ENCODE measurements at regions not wholly inside any gene's neighbourhood (a gene's known extent, or its start where the extent isn't known, plus 50 kb on each side); places are given as distances from the start of the nearest gene placed in this dataset.
A peak's percentile ranks its signal among the peaks of the same experiment; 100 is the strongest.

DNA sequence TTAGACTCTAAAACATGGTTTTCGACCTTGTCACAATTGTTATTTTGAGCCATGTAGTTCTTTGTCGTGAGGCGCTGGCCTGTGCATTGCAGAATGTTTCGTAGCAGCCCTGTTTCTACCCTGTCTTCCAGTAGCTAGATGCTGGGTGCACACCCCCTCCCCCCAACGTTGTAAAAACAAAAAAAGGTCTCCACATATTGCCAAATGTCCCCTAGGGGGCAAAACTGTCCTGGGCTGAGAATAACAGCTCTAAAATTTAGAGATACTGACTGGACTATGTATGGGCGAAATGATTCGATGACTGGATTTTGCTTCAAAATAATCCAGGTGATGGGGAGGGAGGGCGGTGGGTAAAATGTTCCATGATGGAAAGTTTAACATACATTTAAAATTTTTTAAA, 126.1 kb upstream of the FUT8 start:
- no peak for DNase-seq

DNA sequence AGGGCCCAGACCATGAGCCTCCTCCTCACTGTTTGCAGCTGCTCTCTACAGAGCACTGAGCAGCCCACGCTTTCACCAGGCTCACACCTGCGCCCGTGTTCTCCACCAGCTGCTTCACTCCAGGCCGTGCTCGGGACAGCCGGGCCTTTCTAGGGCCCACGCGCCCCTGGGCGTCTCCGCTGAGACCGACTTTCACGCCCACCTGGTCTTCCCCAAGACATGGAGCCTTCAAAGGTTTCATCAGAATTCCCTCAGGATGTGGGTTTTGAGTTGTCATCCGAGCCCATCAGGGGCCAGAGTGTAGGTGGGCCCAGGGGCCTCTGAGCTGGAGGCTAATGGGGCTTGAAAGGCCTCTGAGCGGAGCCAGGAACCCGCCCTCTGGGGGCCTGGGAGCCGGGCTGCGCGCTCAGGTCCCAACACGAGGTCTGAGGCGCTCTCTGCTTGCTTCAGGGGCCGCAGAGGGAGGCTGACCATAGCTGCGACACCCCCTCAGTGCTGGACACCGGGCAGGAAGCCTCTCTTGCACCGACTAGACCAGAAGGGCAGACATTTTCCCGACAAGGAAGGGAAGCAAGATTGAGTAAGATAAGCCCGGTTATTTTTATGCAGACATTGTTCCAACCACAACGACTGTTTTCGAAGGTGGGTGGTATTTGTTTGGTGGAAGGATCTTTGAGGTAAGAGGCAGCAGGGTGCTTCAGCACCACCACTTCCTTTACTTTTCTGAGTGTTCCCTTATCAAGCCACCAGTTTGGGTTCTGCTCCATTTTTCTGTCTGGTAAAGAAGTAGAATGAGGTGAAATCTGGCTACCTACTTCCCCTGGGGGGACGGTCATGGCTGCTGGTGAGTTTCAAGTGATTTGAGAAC, 125.0 kb upstream of the FUT8 start:
- DNase-seq = no peak

- DNase-seq = peak; percentile 59
Observed at GRCh38 chr14:65290830-65291229, 121.7 kb upstream of the FUT8 start.

- no peak for DNase-seq
Observed at GRCh38 chr14:65291531-65291930, 121.0 kb upstream of the FUT8 start.

- no peak for DNase-seq
Observed at GRCh38 chr14:65294816-65295215, 117.7 kb upstream of the FUT8 start.

DNA sequence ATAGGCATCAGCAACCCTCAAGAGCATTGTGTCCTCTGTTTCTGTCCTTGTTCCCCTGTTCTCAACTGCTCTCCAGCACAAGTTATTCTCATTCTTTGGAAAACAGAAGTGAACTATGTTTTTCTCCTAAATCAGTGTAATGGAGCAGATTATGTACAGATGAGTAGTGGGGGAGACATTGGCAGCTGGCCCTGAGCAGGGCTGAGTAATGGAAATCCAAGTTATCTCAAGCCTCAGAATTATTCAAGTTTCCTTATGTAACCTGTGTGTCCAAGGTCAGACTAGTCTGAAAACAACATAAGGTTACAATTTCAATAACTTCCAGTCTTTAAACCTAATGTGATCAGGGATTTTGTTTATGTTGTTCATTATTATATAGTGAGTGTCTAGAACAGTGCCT, 116.1 kb upstream of the FUT8 start:
- no peak for DNase-seq

GRCh38 chr14:65296876-65297275, 115.7 kb upstream of the FUT8 start:
- no peak for DNase-seq

GRCh38 chr14:65297744-65298143, 114.8 kb upstream of the FUT8 start:
- no peak for DNase-seq

DNA sequence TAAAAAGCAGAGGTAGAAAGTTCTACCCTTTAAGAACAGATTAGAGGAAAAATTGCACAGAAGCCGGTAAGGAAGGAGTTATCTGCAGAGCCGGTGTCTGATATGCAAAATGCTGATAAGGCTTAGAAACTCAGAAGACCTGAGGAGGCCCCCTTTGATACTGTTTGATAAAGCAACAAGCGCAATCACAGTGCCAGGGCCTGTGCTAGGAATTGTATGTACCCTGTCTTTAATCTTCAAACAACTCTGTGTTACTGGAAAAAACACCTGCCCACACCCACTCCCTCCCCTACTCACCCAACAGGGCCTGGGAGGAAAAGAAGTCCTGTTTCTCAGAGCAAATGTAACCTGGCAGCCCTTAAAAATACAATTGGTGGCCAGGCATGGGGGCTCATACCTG, 112.7 kb upstream of the FUT8 start:
- no peak for DNase-seq

GRCh38 chr14:65301862-65302539, 110.5 kb upstream of the FUT8 start:
- no peak for DNase-seq

- DNase-seq = no peak
Observed at GRCh38 chr14:65302571-65303189, 109.8 kb upstream of the FUT8 start.

DNA sequence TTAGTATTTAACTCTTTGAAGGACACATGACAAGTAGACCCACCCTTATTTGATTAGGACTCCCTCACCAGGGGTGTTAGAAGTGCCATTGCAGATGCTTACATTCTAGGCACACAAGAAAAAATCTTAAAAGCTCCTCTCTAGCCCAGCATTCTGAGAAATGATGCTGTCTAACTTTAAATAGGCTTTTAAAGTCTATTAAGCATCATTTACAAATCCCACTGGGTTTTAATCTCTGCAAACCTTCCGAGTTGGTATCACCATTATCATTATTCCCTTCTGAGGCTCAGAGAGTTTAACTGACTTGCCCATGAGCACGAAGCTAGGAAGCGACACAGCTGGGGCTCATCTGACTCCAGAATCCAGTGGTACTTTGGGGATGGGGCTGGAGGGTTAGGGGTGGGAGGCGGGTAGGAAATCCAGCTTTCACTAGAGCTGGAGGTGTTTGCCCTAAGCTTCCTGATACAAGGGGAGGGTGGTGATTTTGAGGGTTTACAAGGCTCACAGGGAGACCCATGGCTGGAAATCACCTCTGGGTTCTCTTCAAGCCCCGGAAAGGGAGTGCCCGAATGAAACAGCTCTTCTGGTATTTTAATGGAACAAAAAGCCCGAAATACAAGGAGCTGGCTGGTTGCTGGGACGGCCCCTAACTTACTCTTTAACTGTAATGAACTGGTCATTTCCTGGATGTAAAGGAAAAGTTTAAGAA, 109.2 kb upstream of the FUT8 start:
- no peak for DNase-seq

DNA sequence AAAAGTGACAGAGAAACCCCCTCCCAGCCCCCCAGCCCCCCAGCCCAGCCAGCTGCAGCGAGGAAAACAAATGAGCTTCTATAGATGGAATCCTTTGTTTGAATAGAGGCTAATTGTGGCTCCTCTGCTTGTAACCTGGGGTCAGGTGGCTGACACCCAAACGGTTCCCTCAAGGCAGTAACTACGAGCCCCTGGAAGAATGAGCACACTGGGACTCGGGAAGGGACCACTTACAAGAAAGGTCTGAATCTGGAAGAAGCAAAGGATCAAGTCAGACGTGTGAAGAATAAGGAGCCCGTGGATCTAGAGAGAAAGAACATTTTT, 108.7 kb upstream of the FUT8 start:
- no peak for DNase-seq

DNA sequence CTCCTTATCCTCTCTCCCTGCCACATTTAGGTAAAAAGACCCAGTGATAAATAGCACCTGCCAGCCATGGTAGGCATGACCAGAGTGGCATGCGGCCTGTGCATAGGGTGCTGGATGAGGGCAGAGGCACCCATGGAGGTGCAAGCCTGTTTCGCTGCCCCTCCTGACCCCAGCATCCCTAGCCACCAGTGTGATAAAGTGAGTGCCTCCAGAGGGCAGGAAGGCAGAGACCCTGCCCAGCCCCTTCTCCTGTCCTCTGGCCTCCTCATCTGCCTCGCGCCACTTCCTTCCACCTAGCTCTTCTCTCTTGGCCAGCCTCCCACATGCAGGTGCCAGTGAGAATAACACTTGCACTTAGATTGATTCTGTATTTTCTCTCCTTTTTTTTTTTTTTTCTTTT, 108.3 kb upstream of the FUT8 start:
- DNase-seq = no peak

GRCh38 chr14:65304963-65305362, 107.6 kb upstream of the FUT8 start:
- no peak for DNase-seq

GRCh38 chr14:65308536-65308935, 104.0 kb upstream of the FUT8 start:
- DNase-seq = no peak

GRCh38 chr14:65310568-65310967, 102.0 kb upstream of the FUT8 start:
- no peak for DNase-seq

DNA sequence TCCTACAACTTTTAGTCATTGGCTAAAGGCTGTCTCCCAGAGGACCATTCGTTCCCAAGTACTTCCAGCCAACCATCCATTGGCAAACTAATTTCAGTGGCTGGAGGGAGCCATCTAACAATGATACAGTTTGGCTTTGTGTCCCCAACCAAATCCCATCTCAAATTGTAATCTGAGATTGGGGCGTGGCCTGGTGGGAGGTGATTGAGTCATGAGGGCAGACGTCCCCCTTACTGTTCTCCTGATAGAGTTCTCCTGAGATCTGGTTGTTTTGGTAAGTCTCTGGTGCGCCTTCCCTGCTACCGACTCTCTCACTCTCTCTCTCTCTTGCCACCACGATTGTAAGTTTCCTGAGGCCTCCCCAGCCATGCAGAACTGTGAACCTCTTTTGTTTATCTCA, 99.7 kb upstream of the FUT8 start:
- DNase-seq = no peak

DNA sequence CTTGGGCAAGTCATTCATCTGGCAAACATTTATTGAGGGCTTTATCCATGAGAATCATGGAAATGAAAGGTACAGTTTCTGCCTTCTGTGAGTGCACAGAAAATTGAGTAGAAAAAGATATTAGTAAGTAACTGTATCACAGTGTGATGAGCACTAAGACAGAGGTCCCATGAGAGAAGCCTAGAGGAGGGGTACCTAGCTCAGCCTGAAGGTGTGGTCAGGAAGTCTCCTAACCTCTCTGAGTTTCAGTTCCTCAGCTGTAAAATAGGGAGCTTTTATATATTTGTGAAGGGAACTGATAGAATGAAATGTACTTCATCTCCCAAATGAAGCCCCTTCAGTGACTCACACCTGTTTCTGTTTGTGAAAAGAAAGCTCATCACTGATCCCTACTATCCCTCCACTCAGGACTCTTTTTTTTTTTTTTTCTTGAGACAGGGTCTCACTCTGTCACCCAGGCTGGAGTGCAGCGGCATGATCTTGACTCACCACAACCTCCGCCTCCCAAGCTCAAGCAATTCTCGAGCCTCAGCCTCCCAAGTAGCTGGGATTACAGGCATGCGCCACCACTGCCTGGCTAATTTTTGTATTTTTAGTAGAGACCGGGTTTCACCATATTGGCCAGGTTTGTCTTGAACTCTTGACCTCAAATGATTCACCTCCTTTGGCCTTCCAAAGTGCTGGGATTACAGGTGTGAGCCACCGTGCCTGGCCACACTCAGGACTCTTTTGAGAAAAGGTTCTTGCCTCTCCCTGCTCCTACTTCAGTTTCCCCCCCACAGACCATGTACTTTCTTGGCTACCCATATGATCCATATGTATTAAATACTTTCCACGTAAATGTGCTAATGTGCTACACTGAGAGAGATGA, 93.7 kb upstream of the FUT8 start:
- no peak for DNase-seq

DNA sequence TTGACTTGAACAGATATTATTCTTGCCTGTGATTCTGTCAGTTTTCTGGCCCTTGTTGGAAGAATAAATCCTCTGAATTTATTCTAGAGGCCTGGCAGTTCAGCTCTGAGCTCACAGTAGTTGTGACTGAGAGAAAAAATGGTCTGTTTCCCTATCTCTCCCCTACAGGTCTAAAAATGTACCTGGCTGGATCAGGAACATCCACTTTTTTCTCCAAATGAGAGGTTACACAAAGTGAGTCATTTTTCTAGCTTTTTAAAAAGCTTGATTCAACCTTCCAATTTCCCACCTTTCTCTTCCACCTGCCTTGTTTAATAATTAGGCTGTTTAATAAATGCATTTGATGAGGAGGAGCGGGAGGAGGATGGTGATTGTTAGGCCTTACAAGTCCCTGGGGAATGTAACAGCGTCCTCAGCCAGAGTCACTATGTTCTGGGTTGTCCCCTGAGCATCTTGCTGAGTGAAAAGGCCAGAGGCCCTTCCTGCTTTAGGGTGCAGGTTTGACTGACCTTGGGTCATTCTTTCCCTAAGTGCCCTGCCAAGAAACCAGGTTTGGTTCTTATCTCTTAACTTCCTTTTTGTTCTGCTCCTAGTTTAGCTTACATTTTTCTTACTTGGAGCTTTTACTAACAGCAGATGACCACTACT, 91.7 kb upstream of the FUT8 start:
- no peak for DNase-seq

GRCh38 chr14:65321370-65321875, 91.1 kb upstream of the FUT8 start:
- no peak for DNase-seq

DNA sequence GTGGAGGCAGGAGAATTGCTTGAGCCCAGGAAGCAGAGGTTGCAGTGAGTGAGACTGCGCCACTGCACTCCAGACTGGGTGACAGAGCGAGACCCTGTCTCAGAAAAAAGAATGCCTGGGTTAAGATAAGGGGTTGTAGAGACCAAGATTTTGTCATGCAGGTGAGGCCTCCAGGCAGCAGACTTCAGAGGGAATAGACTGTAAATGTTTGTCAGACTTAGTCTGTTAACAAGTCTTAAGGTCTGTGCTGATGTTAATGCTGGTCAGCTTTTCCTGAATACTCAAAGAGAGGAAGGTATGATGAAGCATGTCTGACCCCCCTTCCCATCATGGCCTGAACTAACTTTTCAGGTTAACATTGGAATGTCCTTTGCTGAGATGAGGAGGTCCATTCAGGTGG, 83.0 kb upstream of the FUT8 start:
- no peak for DNase-seq

Data from kidney glomerular epithelial cell (primary cell).